ENCODE measurements at regions not wholly inside any gene's neighbourhood (a gene's known extent, or its start where the extent isn't known, plus 50 kb on each side); places are given as distances from the start of the nearest gene placed in this dataset.

GRCh38 chr18:76754351-76754750 is 68.0 kb upstream of the ZNF236 start:
- Histone ChIP-seq H3K27me3 (ENCODE audit: insufficient read depth, low read length) (no peaks in the 10 kb centered on the region), H3K4me2 (ENCODE audit: low read length) (no peak overlapping the region), H3K4me3 (ENCODE audit: low read depth, low read length, poor library complexity, severe bottlenecking) (no peak overlapping the region), H3K9me3 (ENCODE audit: low read length) (peaks cover under 1% of the 10 kb centered on the region; the same call in 1 of the 2 replicates), H3F3A (ENCODE audit: insufficient read depth, low read length) (no peaks in the 10 kb centered on the region), H3K27ac (ENCODE audit: low read depth, low read length, poor library complexity, severe bottlenecking) (no peak overlapping the region), H3K36me3 (ENCODE audit: insufficient read depth, low read length) (no peaks in the 10 kb centered on the region; the same call in 1 of the 2 replicates), H3K79me2 (ENCODE audit: insufficient read depth, low read length) (no peaks in the 10 kb centered on the region), H3K4me1 (ENCODE audit: insufficient read depth, low read length, severe bottlenecking) (no peaks in the 10 kb centered on the region), H3K9ac (ENCODE audit: low read length) (no peak overlapping the region), H4K20me1 (ENCODE audit: insufficient read depth, low read length) (no peaks in the 10 kb centered on the region), H2AFZ (ENCODE audit: low read length) (no peak overlapping the region), H3K9me2 (ENCODE audit: low read depth, low read length) (no peaks in the 10 kb centered on the region)
- TF ChIP-seq CTCF (IDR thresholded peaks at IDR 0.05; ENCODE audit: low read length) (no peak), EZH2 (IDR thresholded peaks at IDR 0.05; ENCODE audit: borderline replicate concordance, low read length) (no peak)

GRCh38 chr18:76752400-76752799 is 70.0 kb upstream of the ZNF236 start:
- no peaks in the 10 kb centered on the region for H3K27me3 ChIP-seq (ENCODE audit: insufficient read depth, low read length)
- H3F3A ChIP-seq (ENCODE audit: insufficient read depth, low read length) = no peaks in the 10 kb centered on the region
- no peak overlapping the region for H3K27ac ChIP-seq (ENCODE audit: low read depth, low read length, poor library complexity, severe bottlenecking)
- no peak overlapping the region for H3K9ac ChIP-seq (ENCODE audit: low read length)
- no peak overlapping the region for H3K4me3 ChIP-seq (ENCODE audit: low read depth, low read length, poor library complexity, severe bottlenecking)
- H4K20me1 ChIP-seq (ENCODE audit: insufficient read depth, low read length) = no peaks in the 10 kb centered on the region
- peaks cover 10% of the 10 kb centered on the region for H3K9me3 ChIP-seq (ENCODE audit: low read length)
- H3K36me3 ChIP-seq (ENCODE audit: insufficient read depth, low read length) = no peaks in the 10 kb centered on the region; the same call in 1 of the 2 replicates
- no peaks in the 10 kb centered on the region for H3K79me2 ChIP-seq (ENCODE audit: insufficient read depth, low read length)
- no peak for TF ChIP-seq EZH2 (IDR thresholded peaks at IDR 0.05; ENCODE audit: borderline replicate concordance, low read length)
- no peak overlapping the region for H3K4me2 ChIP-seq (ENCODE audit: low read length)
- no peaks in the 10 kb centered on the region for H3K4me1 ChIP-seq (ENCODE audit: insufficient read depth, low read length, severe bottlenecking)
- H3K9me2 ChIP-seq (ENCODE audit: low read depth, low read length) = no peaks in the 10 kb centered on the region
- H2AFZ ChIP-seq (ENCODE audit: low read length) = no peak overlapping the region

- no peaks in the 10 kb centered on the region for H3K9me2 ChIP-seq (ENCODE audit: low read depth, low read length)
- TF ChIP-seq EZH2 (IDR thresholded peaks at IDR 0.05; ENCODE audit: borderline replicate concordance, low read length) (no peak), CTCF (IDR thresholded peaks at IDR 0.05; ENCODE audit: low read length) (no peak)
- peaks cover 10% of the 10 kb centered on the region for H3K9me3 ChIP-seq (ENCODE audit: low read length)
- H3F3A ChIP-seq (ENCODE audit: insufficient read depth, low read length) = no peaks in the 10 kb centered on the region
- no peaks in the 10 kb centered on the region for H3K27me3 ChIP-seq (ENCODE audit: insufficient read depth, low read length)
- H3K4me1 ChIP-seq (ENCODE audit: insufficient read depth, low read length, severe bottlenecking) = no peaks in the 10 kb centered on the region
- no peaks in the 10 kb centered on the region for H4K20me1 ChIP-seq (ENCODE audit: insufficient read depth, low read length)
- H3K27ac ChIP-seq (ENCODE audit: low read depth, low read length, poor library complexity, severe bottlenecking) = no peak overlapping the region
- H3K4me2 ChIP-seq (ENCODE audit: low read length) = no peak overlapping the region
- no peak overlapping the region for H3K9ac ChIP-seq (ENCODE audit: low read length)
- H3K4me3 ChIP-seq (ENCODE audit: low read depth, low read length, poor library complexity, severe bottlenecking) = no peak overlapping the region
- H2AFZ ChIP-seq (ENCODE audit: low read length) = no peak overlapping the region
- H3K79me2 ChIP-seq (ENCODE audit: insufficient read depth, low read length) = no peaks in the 10 kb centered on the region
- H3K36me3 ChIP-seq (ENCODE audit: insufficient read depth, low read length) = no peaks in the 10 kb centered on the region; the same call in 1 of the 2 replicates
Observed at GRCh38 chr18:76750917-76751890, 71.2 kb upstream of the ZNF236 start.
